ENCODE measurements at regions not wholly inside any gene's neighbourhood (a gene's known extent, or its start where the extent isn't known, plus 50 kb on each side); places are given as distances from the start of the nearest gene placed in this dataset.

GRCh38 chr15:59817834-59818233, 128.7 kb upstream of the BNIP2 start (continued):
- TF ChIP-seq ATF6 (CRISPR knock-in tag; IDR thresholded peaks at IDR 0.05) = no peak
- TF ChIP-seq, protein P1, sequence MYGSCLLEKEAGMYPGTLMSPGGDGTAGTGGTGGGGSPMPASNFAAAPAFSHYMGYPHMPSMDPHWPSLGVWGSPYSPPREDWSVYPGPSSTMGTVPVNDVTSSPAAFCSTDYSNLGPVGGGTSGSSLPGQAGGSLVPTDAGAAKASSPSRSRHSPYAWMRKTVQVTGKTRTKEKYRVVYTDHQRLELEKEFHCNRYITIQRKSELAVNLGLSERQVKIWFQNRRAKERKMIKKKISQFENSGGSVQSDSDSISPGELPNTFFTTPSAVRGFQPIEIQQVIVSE (CRISPR knock-in tag; IDR thresholded peaks at IDR 0.05; ENCODE audit: borderline replicate concordance) = no peak
- no peak for TF ChIP-seq ZNF219 (CRISPR knock-in tag; IDR thresholded peaks at IDR 0.05; ENCODE audit: borderline replicate concordance)
- TF ChIP-seq NR2C2 (CRISPR knock-in tag; IDR thresholded peaks at IDR 0.05) = no peak
- no peak for TF ChIP-seq ZNF138 (CRISPR knock-in tag; conservative IDR thresholded peaks at IDR 0.05)
- TF ChIP-seq SMAD3 (CRISPR knock-in tag; IDR thresholded peaks at IDR 0.05; ENCODE audit: borderline replicate concordance) = no peak
- TF ChIP-seq SMAD4 (CRISPR knock-in tag; IDR thresholded peaks at IDR 0.05) = no peak
- no peak for TF ChIP-seq GRHL2 (CRISPR knock-in tag; IDR thresholded peaks at IDR 0.05; ENCODE audit: insufficient replicate concordance, severe bottlenecking)
- no peak for TF ChIP-seq ZNF281 (CRISPR knock-in tag; IDR thresholded peaks at IDR 0.05)
- no peak for TF ChIP-seq ELF4 (CRISPR knock-in tag; IDR thresholded peaks at IDR 0.05; ENCODE audit: low read depth)
- no peak for TF ChIP-seq NR1H2 (CRISPR knock-in tag; IDR thresholded peaks at IDR 0.05)
- TF ChIP-seq OVOL2 (CRISPR knock-in tag; IDR thresholded peaks at IDR 0.05; ENCODE audit: borderline replicate concordance) = no peak

DNA sequence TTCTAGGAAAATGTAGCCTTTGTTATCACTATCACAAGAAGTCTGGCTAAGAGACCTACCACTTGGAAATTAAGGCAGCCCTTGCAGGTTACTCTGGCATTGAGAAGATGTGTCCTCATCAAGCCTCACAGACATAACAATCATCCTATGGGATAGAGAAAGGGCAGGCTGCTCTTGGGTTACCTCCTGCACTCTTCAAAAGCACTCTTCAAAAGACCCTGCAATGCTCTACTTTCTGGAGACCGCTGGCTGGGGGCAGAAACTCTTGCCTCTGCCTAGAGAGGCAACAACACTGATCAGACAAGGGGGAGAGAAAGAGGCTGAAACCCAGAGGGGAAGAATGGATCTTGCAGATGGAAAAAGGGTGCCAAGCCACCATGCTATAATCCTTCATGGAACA, 127.9 kb upstream of the BNIP2 start:
- H3K9me3 Mint-ChIP-seq = peaks cover 2% of the 10 kb centered on the region; the same call in 1 of the 2 replicates
- DNase-seq (ENCODE audit: low spot score) (no peak), ATAC-seq (no peak)
- H3K27ac Mint-ChIP-seq = no peak overlapping the region
- TF ChIP-seq GRHL2 (CRISPR knock-in tag; IDR thresholded peaks at IDR 0.05; ENCODE audit: insufficient replicate concordance, severe bottlenecking) (no peak), JAZF1 (CRISPR knock-in tag; IDR thresholded peaks at IDR 0.05) (no peak), E2F1 (CRISPR knock-in tag; IDR thresholded peaks at IDR 0.05) (no peak), ARID4B (CRISPR knock-in tag; IDR thresholded peaks at IDR 0.05; ENCODE audit: borderline replicate concordance) (no peak), NR1H2 (CRISPR knock-in tag; IDR thresholded peaks at IDR 0.05) (no peak), ESRRA (CRISPR knock-in tag; IDR thresholded peaks at IDR 0.05; ENCODE audit: borderline replicate concordance) (no peak), CBFB (CRISPR knock-in tag; IDR thresholded peaks at IDR 0.05; ENCODE audit: low read depth) (no peak), HMGA2 (CRISPR knock-in tag; IDR thresholded peaks at IDR 0.05) (no peak), SOX15 (CRISPR knock-in tag; IDR thresholded peaks at IDR 0.05) (no peak), NFYB (CRISPR knock-in tag; conservative IDR thresholded peaks at IDR 0.05; ENCODE audit: low read depth) (no peak), GTF2I (CRISPR knock-in tag; conservative IDR thresholded peaks at IDR 0.05) (no peak)
- TF ChIP-seq, protein P2, sequence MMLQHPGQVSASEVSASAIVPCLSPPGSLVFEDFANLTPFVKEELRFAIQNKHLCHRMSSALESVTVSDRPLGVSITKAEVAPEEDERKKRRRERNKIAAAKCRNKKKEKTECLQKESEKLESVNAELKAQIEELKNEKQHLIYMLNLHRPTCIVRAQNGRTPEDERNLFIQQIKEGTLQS (CRISPR knock-in tag; conservative IDR thresholded peaks at IDR 0.05) = no peak
- no peaks in the 10 kb centered on the region for H3K27me3 Mint-ChIP-seq (ENCODE audit: low read depth)
- peaks cover 30% of the 10 kb centered on the region for H3K4me1 Mint-ChIP-seq
- H3K36me3 Mint-ChIP-seq = no peaks in the 10 kb centered on the region
- CTCF ChIA-PET = no interaction called here
- no peak overlapping the region for H3K4me3 Mint-ChIP-seq
- POLR2A ChIA-PET = interaction anchor here (0.6 kb wide), 1 partner anchor 97 kb away, joined by 6 read pairs; no protein-coding TSS in a partner anchor

All from WTC11 (cell line).